ENCODE measurements at regions not wholly inside any gene's neighbourhood (a gene's known extent, or its start where the extent isn't known, plus 50 kb on each side); places are given as distances from the start of the nearest gene placed in this dataset.
A peak's percentile ranks its signal among the peaks of the same experiment; 100 is the strongest.

DNA sequence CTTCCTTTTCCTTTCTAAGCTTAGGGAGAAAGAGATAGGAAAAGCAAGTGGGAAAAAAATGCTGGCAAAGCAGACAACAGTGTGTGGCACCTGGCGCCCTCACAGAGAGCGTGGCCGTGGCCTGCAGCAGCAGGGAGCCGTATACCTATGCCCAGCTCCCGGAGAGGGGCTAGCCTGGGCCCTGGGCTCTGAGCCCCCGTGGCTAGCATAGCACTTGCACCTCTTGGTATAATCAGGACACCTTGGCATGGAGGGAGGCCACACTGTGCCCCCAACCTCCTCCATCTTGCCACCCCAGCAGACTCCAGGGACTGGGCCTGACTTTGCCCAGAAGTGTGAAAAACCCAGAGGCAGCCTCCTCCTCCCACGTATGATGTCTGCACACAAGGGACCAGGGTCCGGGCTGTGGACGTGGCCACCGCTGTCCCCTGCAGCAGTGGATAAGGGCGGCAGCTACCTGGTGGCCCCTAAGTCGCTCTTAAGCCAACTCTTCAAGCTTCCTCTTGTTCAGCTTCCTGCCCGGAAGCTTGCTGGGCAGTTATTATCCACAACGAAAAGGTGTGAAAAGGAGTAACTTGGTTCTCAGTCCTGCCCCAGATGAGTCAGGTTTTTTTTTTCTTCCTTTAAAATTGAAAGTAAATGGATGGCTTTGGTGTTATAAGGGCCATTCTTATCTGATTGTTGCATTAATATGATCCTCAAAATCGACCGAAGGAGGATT, 249.1 kb upstream of the PITRM1 start:
- DNase-seq = no peak

- DNase-seq = no peak
Observed at GRCh38 chr10:3420527-3421469, 248.2 kb upstream of the PITRM1 start.

GRCh38 chr10:3419719-3420495, 247.3 kb upstream of the PITRM1 start:
- DNase-seq = peak; percentile 64

DNA sequence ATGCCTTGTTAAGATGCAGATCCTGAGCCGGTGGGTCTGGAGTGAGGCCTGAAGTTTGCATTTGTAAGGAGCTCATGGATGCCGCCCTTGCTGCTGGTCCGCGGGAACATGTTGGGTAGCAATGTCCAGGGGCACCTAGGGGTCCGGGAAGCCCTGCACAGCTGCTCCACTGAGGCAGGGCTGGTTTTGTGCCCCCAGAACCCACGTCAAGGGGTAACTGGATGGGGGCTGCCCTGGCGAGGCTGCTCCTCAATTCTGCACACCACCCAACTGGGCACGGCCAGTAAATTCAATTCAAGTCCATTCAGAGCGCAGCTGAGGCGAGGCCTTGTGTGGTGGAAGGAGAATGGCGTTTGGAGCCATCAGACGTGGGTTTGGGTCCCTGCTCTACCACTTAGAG, 246.3 kb upstream of the PITRM1 start:
- no peak for DNase-seq

- DNase-seq = no peak
Observed at GRCh38 chr10:3418041-3418754, 245.6 kb upstream of the PITRM1 start.

- no peak for DNase-seq
Observed at GRCh38 chr10:3417096-3417495, 244.5 kb upstream of the PITRM1 start.

- DNase-seq = no peak
Observed at GRCh38 chr10:3415878-3416605, 243.5 kb upstream of the PITRM1 start.

GRCh38 chr10:3415038-3415736, 242.6 kb upstream of the PITRM1 start:
- no peak for DNase-seq

- no peak for DNase-seq
Observed at GRCh38 chr10:3414667-3415023, 242.1 kb upstream of the PITRM1 start.

DNA sequence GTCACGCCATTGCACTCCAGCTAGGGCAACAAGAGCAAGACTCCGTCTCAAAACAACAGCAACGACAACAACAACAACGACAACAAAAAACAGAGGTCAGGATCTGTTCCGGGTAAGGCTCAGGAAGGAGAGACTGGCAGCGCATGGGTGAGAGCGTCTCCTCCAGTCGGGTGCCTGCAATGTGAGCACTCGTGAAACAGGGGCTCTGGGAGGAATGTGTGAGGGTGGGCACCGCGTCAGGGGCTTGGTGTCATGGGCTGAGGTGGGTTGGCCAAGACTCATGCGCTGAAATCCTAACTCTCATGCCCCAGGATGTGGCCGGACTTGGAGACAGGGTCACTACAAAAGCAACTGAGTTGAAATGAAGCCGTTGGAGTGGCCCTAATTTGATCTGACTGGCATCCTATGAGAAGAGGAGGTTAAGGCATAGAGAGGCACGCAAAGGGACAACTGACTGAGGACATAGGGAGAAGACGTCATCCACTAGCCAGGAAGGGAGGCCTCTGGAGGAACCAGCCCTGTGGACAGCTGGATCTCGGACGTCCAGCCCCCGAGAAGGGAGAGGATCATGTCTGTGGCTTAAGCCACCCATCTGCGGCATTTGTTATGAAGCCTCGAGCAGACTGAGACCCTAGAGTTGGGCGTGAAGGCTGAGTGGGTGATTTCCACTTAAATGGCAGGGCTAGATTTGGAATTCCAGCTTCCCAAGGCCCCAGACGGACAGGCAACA, 241.5 kb upstream of the PITRM1 start:
- no peak for DNase-seq

DNA sequence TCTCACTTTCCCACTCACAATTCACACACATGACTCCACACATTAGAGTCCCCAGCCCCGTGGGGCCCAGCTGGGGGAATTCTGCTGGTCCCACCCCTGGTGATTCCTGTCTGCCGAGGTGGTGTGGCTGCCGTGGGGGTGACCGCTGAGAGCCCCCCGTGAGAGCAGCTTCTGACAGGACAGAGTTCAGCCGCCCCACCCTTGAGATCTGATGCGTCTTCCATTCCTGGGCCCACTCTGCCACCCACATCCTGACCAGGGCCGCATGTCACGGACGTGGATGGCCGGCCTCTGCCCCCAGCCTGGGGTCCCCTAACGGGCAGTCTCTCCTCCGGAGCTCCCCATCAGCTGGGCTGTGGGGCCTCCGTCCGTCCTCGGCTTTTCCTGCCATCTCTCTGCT, 240.1 kb upstream of the PITRM1 start:
- no peak for DNase-seq

DNA sequence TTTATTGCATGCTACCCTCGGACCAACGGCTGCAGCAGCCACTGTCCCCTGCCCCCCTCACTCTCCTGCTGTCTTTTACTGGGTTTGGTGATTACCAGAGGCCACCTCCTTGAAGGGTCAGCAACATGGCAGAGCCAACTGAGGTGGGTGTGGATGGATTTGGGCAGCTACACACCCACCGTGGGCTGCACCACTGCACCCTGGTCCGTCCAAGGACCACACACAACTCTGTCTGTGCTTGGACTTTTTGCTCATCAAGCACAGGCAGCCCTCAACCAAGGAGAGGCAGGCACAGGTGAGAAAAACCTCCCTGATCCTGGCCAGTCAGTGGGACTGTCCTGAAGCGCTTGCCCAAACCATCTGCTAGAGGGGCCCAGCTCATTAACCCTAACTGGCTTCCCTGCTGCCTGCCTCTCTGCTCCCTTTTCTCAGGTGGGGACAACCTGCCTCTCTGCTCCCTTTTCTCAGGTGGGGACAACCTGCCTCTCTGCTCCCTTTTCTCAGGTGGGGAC, 239.5 kb upstream of the PITRM1 start:
- no peak for DNase-seq

GRCh38 chr10:3411044-3411443, 238.5 kb upstream of the PITRM1 start:
- no peak for DNase-seq

DNA sequence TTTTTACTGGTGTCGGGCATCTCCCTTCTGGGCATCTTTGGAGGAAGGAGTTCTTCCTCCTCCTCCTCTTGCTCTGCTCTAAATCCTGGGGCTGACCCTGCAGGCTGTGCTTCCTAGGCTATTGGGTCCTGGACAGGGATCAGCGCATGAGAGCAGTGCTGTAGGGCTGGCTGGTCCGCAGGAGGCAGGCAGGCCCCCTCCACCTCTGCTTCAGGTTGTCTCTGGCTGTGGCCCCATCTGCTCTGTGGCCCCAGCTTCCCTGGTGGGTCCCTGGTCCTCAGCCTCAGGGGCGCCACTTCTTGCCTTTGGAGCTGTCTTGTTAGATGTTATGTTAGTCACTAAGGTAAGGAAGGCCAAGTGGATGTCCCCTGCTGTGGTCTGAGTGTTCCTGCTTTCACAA, 237.3 kb upstream of the PITRM1 start:
- no peak for DNase-seq

DNA sequence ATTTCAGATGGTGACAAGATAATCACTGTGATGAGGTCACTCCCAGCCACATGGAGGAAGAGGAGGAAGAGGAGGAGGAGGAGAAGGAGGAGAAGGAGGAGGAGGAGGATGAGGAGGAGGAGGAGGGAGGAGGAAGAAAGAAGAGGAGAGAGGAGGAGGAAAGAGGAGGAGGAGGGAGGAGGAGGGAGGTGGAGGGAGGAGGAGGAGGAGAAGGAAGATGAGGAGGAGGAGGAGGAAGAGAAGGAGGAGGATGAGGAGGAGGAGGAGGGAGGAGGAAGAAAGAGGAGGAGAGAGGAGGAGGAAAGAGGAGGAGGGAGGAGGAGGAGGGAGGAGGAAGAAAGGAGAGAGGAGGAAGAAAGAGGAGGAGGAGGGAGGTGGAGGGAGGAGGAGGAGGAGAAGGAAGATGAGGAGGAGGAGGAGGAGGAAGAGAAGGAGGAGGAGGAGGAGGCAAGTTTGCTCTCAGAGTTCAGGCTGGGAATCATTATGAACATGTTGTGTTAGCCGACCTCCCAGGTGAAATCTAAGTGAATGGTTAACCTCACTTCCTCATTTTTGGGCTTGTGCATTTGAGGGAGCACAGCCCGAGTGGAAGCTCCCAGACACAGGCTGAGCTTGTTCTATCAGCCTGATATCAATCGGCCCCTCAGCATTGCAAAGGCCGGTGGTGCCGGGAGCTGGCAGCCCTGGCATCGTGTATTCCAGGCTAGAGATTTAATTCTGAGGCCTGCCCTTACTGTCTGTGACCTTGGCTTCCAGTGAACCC, 236.2 kb upstream of the PITRM1 start:
- peak; percentile 35 for DNase-seq

DNA sequence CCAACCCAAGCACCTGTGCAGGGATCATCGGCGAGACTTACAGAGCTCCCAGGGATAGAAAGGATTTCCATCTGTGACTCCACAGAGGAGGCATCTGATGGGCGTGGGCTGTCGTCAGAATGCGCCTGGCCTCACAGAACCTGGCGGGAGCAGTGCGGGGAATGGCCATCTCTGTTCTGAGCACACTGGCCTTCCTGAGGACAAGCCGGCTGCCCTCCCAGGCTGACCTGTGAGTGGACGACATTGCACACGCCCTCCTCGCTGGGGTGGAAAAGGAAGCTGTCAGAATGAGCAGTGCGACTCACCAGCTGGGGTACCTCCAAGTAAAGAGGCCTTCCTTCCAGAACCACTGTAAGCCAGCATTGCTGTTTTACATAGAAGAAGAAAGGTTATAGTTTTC, 234.6 kb upstream of the PITRM1 start:
- DNase-seq = no peak

DNA sequence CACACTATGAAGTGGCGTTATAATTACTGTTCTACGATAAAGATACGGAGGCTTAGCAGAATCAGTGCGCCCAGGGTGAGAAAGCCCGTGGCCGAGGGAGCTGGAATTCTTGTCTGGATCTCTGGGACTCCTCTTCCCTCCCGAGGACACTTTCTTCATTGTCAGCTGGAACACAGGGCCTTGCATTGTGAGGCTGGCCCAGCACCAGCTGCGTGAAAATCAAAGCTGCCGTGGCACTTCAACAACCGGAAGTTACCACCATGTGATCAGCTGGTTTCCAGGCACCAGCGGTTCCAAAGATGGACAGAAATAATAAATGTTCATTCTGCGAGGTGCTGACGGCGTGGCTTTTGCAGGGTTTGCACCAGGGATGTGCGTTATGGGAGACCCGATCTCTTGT, 234.0 kb upstream of the PITRM1 start:
- no peak for DNase-seq

- no peak for DNase-seq
Observed at GRCh38 chr10:3404381-3404780, 231.8 kb upstream of the PITRM1 start.

GRCh38 chr10:3402187-3402751, 229.7 kb upstream of the PITRM1 start:
- DNase-seq = no peak
